Stomach (tissue), 4 donors: ENCODE measurements at regions not wholly inside any gene's neighbourhood (a gene's known extent, or its start where the extent isn't known, plus 50 kb on each side); places are given as distances from the start of the nearest gene placed in this dataset.

Experiments used
- CTCF ChIP-seq, 7 experiments: fragments of 450-650 bp in 4 of 7; fragments of 200-600 bp in 3 of 7; sonication (generic) in 3 of 7; IDR thresholded peaks; one replicate each; pipeline ENCODE4 v1.5.1; 2016 to 2019; ENCODE audit warnings: antibody characterized with exemption in 7 of 7, control low read depth in 2 of 7, mild to moderate bottlenecking in 1 of 7
- EP300 ChIP-seq: sonication (generic); formaldehyde crosslinking; IDR thresholded peaks from one replicate; pipeline ENCODE4 v1.6.1; 2017; ENCODE audit warnings: antibody characterized with exemption
- POLR2A ChIP-seq, 4 donors: fragments of 450-650 bp; IDR thresholded peaks; one replicate each; pipeline ENCODE4 v1.6.1; 2016; ENCODE audit warnings: antibody characterized with exemption in 4 of 4, control low read depth in 2 of 4, mild to moderate bottlenecking in 1 of 4, moderate library complexity in 1 of 4
- POLR2AphosphoS5 ChIP-seq, 3 donors: sonication (generic); formaldehyde crosslinking; IDR thresholded peaks; one replicate each; pipeline ENCODE4 v1.6.1; 2016; ENCODE audit warnings: antibody characterized with exemption in 3 of 3

GRCh38 chr4:127007305-127007704 is 625.5 kb upstream of the INTU start:
- no peak for TF ChIP-seq CTCF (IDR thresholded peaks at IDR 0.05)
- no peak for TF ChIP-seq POLR2AphosphoS5 (IDR thresholded peaks at IDR 0.05)
- TF ChIP-seq POLR2A (IDR thresholded peaks at IDR 0.05) = no peak
- no peak for TF ChIP-seq EP300
